ENCODE measurements at regions not wholly inside any gene's neighbourhood (a gene's known extent, or its start where the extent isn't known, plus 50 kb on each side); places are given as distances from the start of the nearest gene placed in this dataset.
"Not testable (repeated sequence)": the region's sequence is repeated elsewhere in the genome, so short reads cannot be mapped to it uniquely, and the experiment has no call there.

- no peak overlapping the region for H3K4me3 Mint-ChIP-seq
- ChIA-PET CTCF (no interaction called here), POLR2A (no interaction called here)
- H3K27ac Mint-ChIP-seq: no peak overlapping the region
- H3K27me3 Mint-ChIP-seq: no peaks in the 10 kb centered on the region
- no peaks in the 10 kb centered on the region for H3K4me1 Mint-ChIP-seq
- H3K36me3 Mint-ChIP-seq (ENCODE audit: low read depth): no peaks in the 10 kb centered on the region
- no peak for DNase-seq
- H3K9me3 Mint-ChIP-seq: no peaks in the 10 kb centered on the region
These were observed 623.8 kb downstream of the ADCYAP1 start for GRCh38 chr18:1528447-1528846.

GRCh38 chr18:1528964-1529509, 624.4 kb downstream of the ADCYAP1 start:
- Mint-ChIP-seq H3K36me3 (ENCODE audit: low read depth) (no peaks in the 10 kb centered on the region), H3K4me3 (no peak overlapping the region), H3K27ac (no peak overlapping the region), H3K4me1 (no peaks in the 10 kb centered on the region), H3K27me3 (no peaks in the 10 kb centered on the region), H3K9me3 (no peaks in the 10 kb centered on the region)
- ChIA-PET POLR2A (no interaction called here), CTCF (no interaction called here)
- no peak for DNase-seq

GRCh38 chr18:1530650-1531049, 626.0 kb downstream of the ADCYAP1 start:
- DNase-seq: no peak
- Mint-ChIP-seq H3K27me3 (no peaks in the 10 kb centered on the region), H3K4me1 (no peaks in the 10 kb centered on the region), H3K9me3 (no peaks in the 10 kb centered on the region), H3K4me3 (no peak overlapping the region), H3K27ac (no peak overlapping the region), H3K36me3 (ENCODE audit: low read depth) (no peaks in the 10 kb centered on the region)
- POLR2A ChIA-PET: no interaction called here
- CTCF ChIA-PET: no interaction called here

GRCh38 chr18:1539276-1539675, 634.6 kb downstream of the ADCYAP1 start:
- POLR2A ChIA-PET: no interaction called here
- CTCF ChIA-PET: no interaction called here
- Mint-ChIP-seq H3K9me3 (peaks cover 2% of the 10 kb centered on the region), H3K4me1 (no peaks in the 10 kb centered on the region), H3K27ac (no peak overlapping the region), H3K36me3 (ENCODE audit: low read depth) (no peaks in the 10 kb centered on the region), H3K4me3 (no peak overlapping the region), H3K27me3 (no peaks in the 10 kb centered on the region)
- DNase-seq: no peak

- Mint-ChIP-seq H3K4me3 (no peak overlapping the region), H3K9me3 (no peaks in the 10 kb centered on the region), H3K4me1 (no peaks in the 10 kb centered on the region), H3K36me3 (ENCODE audit: low read depth) (no peaks in the 10 kb centered on the region), H3K27ac (no peak overlapping the region), H3K27me3 (no peaks in the 10 kb centered on the region)
- DNase-seq: no peak
- CTCF ChIA-PET: no interaction called here
- POLR2A ChIA-PET: no interaction called here
These were observed 636.8 kb downstream of the ADCYAP1 start for GRCh38 chr18:1541478-1541877.

GRCh38 chr18:1542230-1542774, 637.6 kb downstream of the ADCYAP1 start:
- Mint-ChIP-seq H3K4me3 (no peak overlapping the region), H3K9me3 (no peaks in the 10 kb centered on the region), H3K4me1 (no peaks in the 10 kb centered on the region), H3K27ac (no peak overlapping the region), H3K36me3 (ENCODE audit: low read depth) (no peaks in the 10 kb centered on the region), H3K27me3 (no peaks in the 10 kb centered on the region)
- no peak for DNase-seq
- ChIA-PET CTCF (no interaction called here), POLR2A (no interaction called here)

- Mint-ChIP-seq H3K9me3 (no peaks in the 10 kb centered on the region), H3K4me1 (no peaks in the 10 kb centered on the region), H3K27me3 (no peaks in the 10 kb centered on the region), H3K27ac (no peak overlapping the region), H3K36me3 (ENCODE audit: low read depth) (no peaks in the 10 kb centered on the region), H3K4me3 (no peak overlapping the region)
- ChIA-PET POLR2A (no interaction called here), CTCF (no interaction called here)
- no peak for DNase-seq
These were observed 639.3 kb downstream of the ADCYAP1 start for GRCh38 chr18:1544016-1544415.

- H3K4me3 Mint-ChIP-seq; H3K36me3 Mint-ChIP-seq (ENCODE audit: low read depth); POLR2A ChIA-PET; H3K4me1 Mint-ChIP-seq; H3K27ac Mint-ChIP-seq; H3K27me3 Mint-ChIP-seq; H3K9me3 Mint-ChIP-seq; DNase-seq: not testable (repeated sequence)
- CTCF ChIA-PET: interaction anchor here (0.6 kb wide), 2 partner anchors 19 to 173 kb away, joined by 3 read pairs; no protein-coding TSS in a partner anchor
These were observed 653.0 kb downstream of the ADCYAP1 start for GRCh38 chr18:1557711-1558110.

GRCh38 chr18:1559563-1559962, 654.9 kb downstream of the ADCYAP1 start:
- H3K9me3 Mint-ChIP-seq: no peaks in the 10 kb centered on the region
- no peak for DNase-seq
- H3K27ac Mint-ChIP-seq: no peak overlapping the region
- CTCF ChIA-PET: no interaction called here
- no peak overlapping the region for H3K4me3 Mint-ChIP-seq
- POLR2A ChIA-PET: no interaction called here
- no peaks in the 10 kb centered on the region for H3K4me1 Mint-ChIP-seq
- H3K27me3 Mint-ChIP-seq: no peaks in the 10 kb centered on the region
- no peaks in the 10 kb centered on the region for H3K36me3 Mint-ChIP-seq (ENCODE audit: low read depth)

GRCh38 chr18:1564793-1565192, 660.1 kb downstream of the ADCYAP1 start:
- H3K27me3 Mint-ChIP-seq: no peaks in the 10 kb centered on the region
- no peaks in the 10 kb centered on the region for H3K4me1 Mint-ChIP-seq
- POLR2A ChIA-PET: no interaction called here
- H3K9me3 Mint-ChIP-seq: no peaks in the 10 kb centered on the region
- no peaks in the 10 kb centered on the region for H3K36me3 Mint-ChIP-seq (ENCODE audit: low read depth)
- no peak overlapping the region for H3K27ac Mint-ChIP-seq
- CTCF ChIA-PET: no interaction called here
- no peak for DNase-seq
- no peak overlapping the region for H3K4me3 Mint-ChIP-seq

GRCh38 chr18:1571206-1571605, 666.5 kb downstream of the ADCYAP1 start:
- Mint-ChIP-seq H3K27me3 (no peaks in the 10 kb centered on the region), H3K4me3 (no peak overlapping the region), H3K4me1 (no peaks in the 10 kb centered on the region), H3K9me3 (no peaks in the 10 kb centered on the region), H3K36me3 (ENCODE audit: low read depth) (no peaks in the 10 kb centered on the region), H3K27ac (no peak overlapping the region)
- DNase-seq: no peak
- CTCF ChIA-PET: no interaction called here
- POLR2A ChIA-PET: no interaction called here

- Mint-ChIP-seq H3K4me1 (no peaks in the 10 kb centered on the region), H3K9me3 (no peaks in the 10 kb centered on the region), H3K27ac (no peak overlapping the region), H3K36me3 (ENCODE audit: low read depth) (no peaks in the 10 kb centered on the region), H3K27me3 (no peaks in the 10 kb centered on the region), H3K4me3 (no peak overlapping the region)
- DNase-seq: no peak
- POLR2A ChIA-PET: no interaction called here
- CTCF ChIA-PET: interaction anchor here (0.6 kb wide), 1 partner anchor 193 kb away, joined by 3 read pairs; no protein-coding TSS in a partner anchor
These were observed 669.1 kb downstream of the ADCYAP1 start for GRCh38 chr18:1573732-1574131.

GRCh38 chr18:1575084-1575483, 670.4 kb downstream of the ADCYAP1 start:
- H3K27me3 Mint-ChIP-seq: no peaks in the 10 kb centered on the region
- H3K9me3 Mint-ChIP-seq: no peaks in the 10 kb centered on the region
- H3K27ac Mint-ChIP-seq: no peak overlapping the region
- no peaks in the 10 kb centered on the region for H3K36me3 Mint-ChIP-seq (ENCODE audit: low read depth)
- no peaks in the 10 kb centered on the region for H3K4me1 Mint-ChIP-seq
- DNase-seq: no peak
- ChIA-PET CTCF (no interaction called here), POLR2A (no interaction called here)
- H3K4me3 Mint-ChIP-seq: no peak overlapping the region

- H3K9me3 Mint-ChIP-seq: no peaks in the 10 kb centered on the region
- no peak overlapping the region for H3K27ac Mint-ChIP-seq
- H3K36me3 Mint-ChIP-seq (ENCODE audit: low read depth): no peaks in the 10 kb centered on the region
- no peak overlapping the region for H3K4me3 Mint-ChIP-seq
- H3K4me1 Mint-ChIP-seq: no peaks in the 10 kb centered on the region
- ChIA-PET POLR2A (no interaction called here), CTCF (no interaction called here)
- no peak for DNase-seq
- no peaks in the 10 kb centered on the region for H3K27me3 Mint-ChIP-seq
These were observed 673.8 kb downstream of the ADCYAP1 start for GRCh38 chr18:1578505-1578904.
